ENCODE measurements at regions not wholly inside any gene's neighbourhood (a gene's known extent, or its start where the extent isn't known, plus 50 kb on each side); places are given as distances from the start of the nearest gene placed in this dataset.

- H3K4me3 ChIP-seq (ENCODE audit: low read depth, low read length): no peak overlapping the region
- H3K9me3 ChIP-seq (ENCODE audit: control insufficient read depth, insufficient read depth, low read depth, low read length): no peaks in the 10 kb centered on the region
- H3K27ac ChIP-seq (ENCODE audit: extremely low read depth, low read depth, low read length): no peak overlapping the region
- H3K36me3 ChIP-seq (ENCODE audit: control insufficient read depth in 2 of 2, insufficient read depth in 1 of 2, low read length in 2 of 2): no peaks in the 10 kb centered on the region
- ChIA-PET POLR2A (no interaction called here), CTCF (no interaction called here)
- H3K4me1 ChIP-seq (ENCODE audit: control insufficient read depth, insufficient read depth, low read length): no peaks in the 10 kb centered on the region
- TF ChIP-seq ZNF624 (tag by site-specific recombination; IDR thresholded peaks at IDR 0.05): no peak
- no peak for TF ChIP-seq ZNF473 (tag by site-specific recombination; IDR thresholded peaks at IDR 0.05)
- no peak for TF ChIP-seq SP3 (tag by site-specific recombination; IDR thresholded peaks at IDR 0.05)
- TF ChIP-seq ZNF302 (tag by site-specific recombination; IDR thresholded peaks at IDR 0.05; ENCODE audit: low read depth): no peak
- no peak for TF ChIP-seq KLF16 (tag by site-specific recombination; IDR thresholded peaks at IDR 0.05)
- TF ChIP-seq ZNF837 (tag by site-specific recombination; IDR thresholded peaks at IDR 0.05): no peak
- no peak for TF ChIP-seq GLI4 (tag by site-specific recombination; IDR thresholded peaks at IDR 0.05)
- no peak for TF ChIP-seq ZNF518A (tag by site-specific recombination; conservative IDR thresholded peaks at IDR 0.05; ENCODE audit: low read depth)
- no peak for TF ChIP-seq ZNF626 (tag by site-specific recombination; IDR thresholded peaks at IDR 0.05)
- TF ChIP-seq ZNF26 (tag by site-specific recombination; IDR thresholded peaks at IDR 0.05): no peak
- no peak for TF ChIP-seq GLIS2 (tag by site-specific recombination; IDR thresholded peaks at IDR 0.05)
- TF ChIP-seq ZNF596 (tag by site-specific recombination; IDR thresholded peaks at IDR 0.05): no peak
- no peak for TF ChIP-seq KLF9 (tag by site-specific recombination; IDR thresholded peaks at IDR 0.05; ENCODE audit: low read depth)
- TF ChIP-seq ZNF214 (tag by site-specific recombination; IDR thresholded peaks at IDR 0.05; ENCODE audit: borderline replicate concordance): no peak
- TF ChIP-seq ZNF704 (tag by site-specific recombination; IDR thresholded peaks at IDR 0.05): no peak
- no peak for TF ChIP-seq ZNF133 (tag by site-specific recombination; IDR thresholded peaks at IDR 0.05)
- no peak for TF ChIP-seq ZSCAN30 (tag by site-specific recombination; IDR thresholded peaks at IDR 0.05)
- no peak for TF ChIP-seq ATF2 (tag by site-specific recombination; IDR thresholded peaks at IDR 0.05; ENCODE audit: low read depth)
Observed at GRCh38 chr3:96071097-96071496, 743.3 kb upstream of the EPHA6 start.

- no peaks in the 10 kb centered on the region for H3K4me1 ChIP-seq (ENCODE audit: control insufficient read depth, insufficient read depth, low read length)
- H3K9me3 ChIP-seq (ENCODE audit: control insufficient read depth, insufficient read depth, low read depth, low read length): no peaks in the 10 kb centered on the region
- H3K4me3 ChIP-seq (ENCODE audit: low read depth, low read length): no peak overlapping the region
- no peak overlapping the region for H3K27ac ChIP-seq (ENCODE audit: extremely low read depth, low read depth, low read length)
- no peaks in the 10 kb centered on the region for H3K36me3 ChIP-seq (ENCODE audit: control insufficient read depth in 2 of 2, insufficient read depth in 1 of 2, low read length in 2 of 2)
- CTCF ChIA-PET: no interaction called here
- POLR2A ChIA-PET: no interaction called here
- TF ChIP-seq ZBTB7A (tag by site-specific recombination; IDR thresholded peaks at IDR 0.05; ENCODE audit: low read depth): no peak
- TF ChIP-seq ZNF664 (tag by site-specific recombination; IDR thresholded peaks at IDR 0.05): no peak
- no peak for TF ChIP-seq ZNF701 (tag by site-specific recombination; IDR thresholded peaks at IDR 0.05)
- no peak for TF ChIP-seq SALL2 (tag by site-specific recombination; IDR thresholded peaks at IDR 0.05; ENCODE audit: borderline replicate concordance)
- no peak for TF ChIP-seq SP3 (tag by site-specific recombination; IDR thresholded peaks at IDR 0.05)
- TF ChIP-seq ZNF776 (tag by site-specific recombination; IDR thresholded peaks at IDR 0.05; ENCODE audit: borderline replicate concordance): no peak
- no peak for TF ChIP-seq ZBTB49 (tag by site-specific recombination; IDR thresholded peaks at IDR 0.05; ENCODE audit: low read depth)
- no peak for TF ChIP-seq ZNF777 (tag by site-specific recombination; IDR thresholded peaks at IDR 0.05; ENCODE audit: borderline replicate concordance)
- TF ChIP-seq ZNF335 (tag by site-specific recombination; conservative IDR thresholded peaks at IDR 0.05): no peak
Observed at GRCh38 chr3:96072226-96072625, 742.2 kb upstream of the EPHA6 start.

All from HEK293 (cell line).